ENCODE measurements at regions not wholly inside any gene's neighbourhood (a gene's known extent, or its start where the extent isn't known, plus 50 kb on each side); places are given as distances from the start of the nearest gene placed in this dataset.
"Not testable (repeated sequence)": the region's sequence is repeated elsewhere in the genome, so short reads cannot be mapped to it uniquely, and the experiment has no call there.

DNA sequence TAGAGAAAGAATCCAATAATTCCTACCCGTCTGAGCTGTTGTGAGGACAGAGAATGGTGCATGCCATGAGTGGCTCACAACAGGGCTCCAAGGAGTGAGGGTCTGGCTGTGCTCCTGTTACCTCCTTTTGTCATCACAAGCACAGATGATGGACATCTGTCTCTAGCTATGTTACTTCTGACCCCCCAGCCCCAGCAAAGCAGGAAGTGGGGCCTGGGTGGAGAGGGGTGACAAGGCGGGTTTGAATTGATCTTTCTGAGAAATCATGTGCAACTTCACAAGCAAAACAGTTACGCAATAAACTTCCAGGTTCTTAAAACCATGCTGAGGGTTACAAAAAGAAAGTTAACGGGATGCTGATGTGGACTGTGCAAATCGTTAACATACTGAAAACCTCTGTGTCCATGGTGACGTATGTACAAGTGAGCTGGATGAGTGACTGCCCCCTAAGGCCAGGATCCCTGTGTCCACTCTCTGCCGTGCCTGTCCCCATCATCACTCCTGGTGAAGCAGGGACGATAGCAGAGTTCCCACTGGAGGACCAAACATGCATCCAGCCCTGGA, 254.7 kb downstream of the BCL2L11 start:
- DNase-seq: peak; percentile 37
- H3K9ac ChIP-seq (ENCODE audit: low read depth, low read length); H4K20me1 ChIP-seq (ENCODE audit: insufficient read depth, low read length); H3K36me3 ChIP-seq (ENCODE audit: insufficient read depth, low read length); H3K4me3 ChIP-seq (ENCODE audit: low read depth in 1 of 2, low read length in 2 of 2); H3K9me3 ChIP-seq (ENCODE audit: insufficient read depth, low read length, severe bottlenecking); H3K4me2 ChIP-seq (ENCODE audit: insufficient read depth, low read length); H3K79me2 ChIP-seq (ENCODE audit: insufficient read depth, low read length); H3K27me3 ChIP-seq (ENCODE audit: insufficient read depth, low read length, poor library complexity); H3K27ac ChIP-seq (ENCODE audit: low read length); H3K4me1 ChIP-seq (ENCODE audit: insufficient read depth, low read length); H2AFZ ChIP-seq (ENCODE audit: low read depth, low read length): not testable (repeated sequence)
- peak; percentile 48; the same call in 2 of the 3 replicates for ATAC-seq (ENCODE audit: insufficient read depth, low read depth)

- ATAC-seq (ENCODE audit: insufficient read depth, low read depth); H4K20me1 ChIP-seq (ENCODE audit: insufficient read depth, low read length); H3K27ac ChIP-seq (ENCODE audit: low read length); H3K4me2 ChIP-seq (ENCODE audit: insufficient read depth, low read length); H3K79me2 ChIP-seq (ENCODE audit: insufficient read depth, low read length); H3K4me1 ChIP-seq (ENCODE audit: insufficient read depth, low read length); H3K27me3 ChIP-seq (ENCODE audit: insufficient read depth, low read length, poor library complexity); H3K9me3 ChIP-seq (ENCODE audit: insufficient read depth, low read length, severe bottlenecking); H3K4me3 ChIP-seq (ENCODE audit: low read depth in 1 of 2, low read length in 2 of 2); H2AFZ ChIP-seq (ENCODE audit: low read depth, low read length); H3K36me3 ChIP-seq (ENCODE audit: insufficient read depth, low read length); DNase-seq; H3K9ac ChIP-seq (ENCODE audit: low read depth, low read length): not testable (repeated sequence)
Measured at GRCh38 chr2:111376272-111376970, 255.7 kb downstream of the BCL2L11 start.

DNA sequence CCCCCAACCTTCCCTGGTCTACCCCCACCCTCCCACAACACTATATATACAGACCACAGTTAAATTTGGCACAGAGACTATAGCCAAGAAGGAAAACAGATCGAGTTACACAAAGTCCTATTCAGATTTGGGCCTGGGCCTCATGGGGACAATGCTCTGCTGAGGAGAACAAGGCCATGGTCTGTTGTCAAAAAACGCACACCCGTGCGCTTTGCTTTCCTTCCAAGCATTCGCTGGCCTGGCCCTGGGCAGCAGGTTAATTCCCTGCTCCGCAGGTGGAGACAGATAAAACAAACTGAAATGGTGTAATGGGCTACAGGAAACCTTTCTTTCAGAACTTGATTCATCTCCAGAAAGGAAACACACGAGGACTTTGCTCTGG, 256.2 kb downstream of the BCL2L11 start:
- H3K79me2 ChIP-seq (ENCODE audit: insufficient read depth, low read length); H3K27ac ChIP-seq (ENCODE audit: low read length); ATAC-seq (ENCODE audit: insufficient read depth, low read depth); H3K4me1 ChIP-seq (ENCODE audit: insufficient read depth, low read length); H3K27me3 ChIP-seq (ENCODE audit: insufficient read depth, low read length, poor library complexity); H3K4me3 ChIP-seq (ENCODE audit: low read depth in 1 of 2, low read length in 2 of 2); H3K9me3 ChIP-seq (ENCODE audit: insufficient read depth, low read length, severe bottlenecking); H3K9ac ChIP-seq (ENCODE audit: low read depth, low read length); DNase-seq; H3K36me3 ChIP-seq (ENCODE audit: insufficient read depth, low read length); H4K20me1 ChIP-seq (ENCODE audit: insufficient read depth, low read length); H3K4me2 ChIP-seq (ENCODE audit: insufficient read depth, low read length); H2AFZ ChIP-seq (ENCODE audit: low read depth, low read length): not testable (repeated sequence)

DNA sequence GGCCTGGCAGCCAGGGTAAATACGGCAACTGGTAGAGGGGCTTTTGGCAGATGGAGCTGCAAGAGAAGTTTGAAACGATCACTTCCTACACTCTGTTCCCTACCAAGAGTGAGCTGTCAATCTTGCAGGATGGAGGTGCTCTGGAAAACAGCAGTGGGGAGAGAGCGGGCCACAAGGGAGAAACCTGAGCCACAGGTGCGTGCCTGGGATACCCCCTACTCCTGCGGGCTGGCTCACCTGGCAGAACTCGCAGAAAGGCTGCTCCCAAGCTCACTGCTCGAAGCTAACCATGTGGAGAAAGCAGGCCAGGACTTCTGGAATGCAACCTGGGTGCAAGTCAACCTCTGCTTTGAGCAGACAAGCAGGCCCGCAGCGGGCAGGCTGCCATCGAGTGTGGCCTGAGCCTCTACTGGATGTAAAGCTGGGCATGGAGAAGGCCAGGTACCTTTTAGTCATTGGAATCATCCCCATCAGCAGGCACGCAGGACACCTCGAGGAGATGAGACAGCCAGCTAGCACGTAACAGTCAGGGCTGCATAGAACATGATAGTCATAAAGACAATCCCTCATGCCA, 256.8 kb downstream of the BCL2L11 start:
- not testable (repeated sequence) for H3K27me3 ChIP-seq (ENCODE audit: insufficient read depth, low read length, poor library complexity); H3K4me3 ChIP-seq (ENCODE audit: low read depth in 1 of 2, low read length in 2 of 2); ATAC-seq (ENCODE audit: insufficient read depth, low read depth); H3K4me2 ChIP-seq (ENCODE audit: insufficient read depth, low read length); H3K36me3 ChIP-seq (ENCODE audit: insufficient read depth, low read length); H3K79me2 ChIP-seq (ENCODE audit: insufficient read depth, low read length); H3K4me1 ChIP-seq (ENCODE audit: insufficient read depth, low read length); DNase-seq; H3K9ac ChIP-seq (ENCODE audit: low read depth, low read length); H3K27ac ChIP-seq (ENCODE audit: low read length); H3K9me3 ChIP-seq (ENCODE audit: insufficient read depth, low read length, severe bottlenecking); H4K20me1 ChIP-seq (ENCODE audit: insufficient read depth, low read length); H2AFZ ChIP-seq (ENCODE audit: low read depth, low read length)

DNA sequence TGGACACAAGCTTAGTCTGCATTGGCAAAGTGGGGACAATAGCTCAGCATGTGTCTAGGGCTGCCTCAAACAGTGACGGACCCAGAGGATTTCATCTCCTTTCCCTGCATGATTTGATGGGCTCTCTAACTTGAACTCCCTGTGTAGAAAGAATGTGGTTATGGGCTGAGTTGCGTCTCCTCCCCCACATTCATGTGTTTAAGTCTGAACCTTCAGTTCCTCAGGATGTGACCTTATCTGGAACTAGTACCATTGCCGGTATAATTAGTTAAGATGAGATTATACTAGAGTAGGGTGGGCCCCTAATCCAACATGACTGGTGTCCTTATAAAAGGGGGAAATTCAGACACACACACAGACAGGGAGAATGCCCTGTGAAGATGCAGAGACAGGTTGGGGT, 257.6 kb downstream of the BCL2L11 start:
- not testable (repeated sequence) for H3K9me3 ChIP-seq (ENCODE audit: insufficient read depth, low read length, severe bottlenecking); DNase-seq; H3K4me1 ChIP-seq (ENCODE audit: insufficient read depth, low read length); H2AFZ ChIP-seq (ENCODE audit: low read depth, low read length); H3K4me3 ChIP-seq (ENCODE audit: low read depth in 1 of 2, low read length in 2 of 2); H3K9ac ChIP-seq (ENCODE audit: low read depth, low read length); H3K36me3 ChIP-seq (ENCODE audit: insufficient read depth, low read length); H4K20me1 ChIP-seq (ENCODE audit: insufficient read depth, low read length); ATAC-seq (ENCODE audit: insufficient read depth, low read depth); H3K4me2 ChIP-seq (ENCODE audit: insufficient read depth, low read length); H3K79me2 ChIP-seq (ENCODE audit: insufficient read depth, low read length); H3K27ac ChIP-seq (ENCODE audit: low read length); H3K27me3 ChIP-seq (ENCODE audit: insufficient read depth, low read length, poor library complexity)

DNA sequence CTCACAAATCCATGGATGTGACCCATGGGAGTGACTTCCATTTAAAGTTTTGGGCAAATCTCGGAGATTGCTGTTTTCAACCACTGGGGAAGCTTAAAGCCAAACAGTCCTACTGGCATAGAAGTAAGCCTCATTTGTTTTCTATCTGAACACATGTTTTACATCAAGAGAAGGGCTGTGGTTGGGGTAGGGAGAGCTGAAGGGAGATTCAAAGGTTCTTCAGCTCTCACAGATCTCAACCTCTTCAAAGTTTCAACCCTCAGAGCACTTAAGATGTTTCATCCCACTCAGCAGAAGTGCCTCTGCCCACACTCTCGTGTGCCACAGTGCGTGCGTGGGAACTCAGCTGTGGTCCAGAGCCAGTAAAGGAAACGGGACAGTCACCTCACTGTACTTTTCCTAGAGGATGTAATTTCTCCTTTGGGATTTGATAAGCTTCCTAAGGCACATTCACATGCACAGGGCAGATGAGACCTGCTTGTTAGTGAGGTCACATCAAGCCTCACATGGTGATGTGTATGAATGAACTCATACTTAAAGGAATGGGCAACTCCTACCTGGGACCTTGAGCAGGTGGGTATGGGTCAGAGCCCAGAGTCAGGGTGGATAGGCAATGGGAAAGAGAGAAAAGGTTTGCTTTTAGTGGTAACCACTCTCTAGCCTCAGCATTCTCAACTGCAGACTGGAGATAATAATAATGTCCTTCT, 260.2 kb downstream of the BCL2L11 start:
- peak; percentile 81 for ATAC-seq (ENCODE audit: insufficient read depth, low read depth)
- not testable (repeated sequence) for H3K27ac ChIP-seq (ENCODE audit: low read length); H3K4me1 ChIP-seq (ENCODE audit: insufficient read depth, low read length); H3K4me2 ChIP-seq (ENCODE audit: insufficient read depth, low read length); H3K4me3 ChIP-seq (ENCODE audit: low read depth in 1 of 2, low read length in 2 of 2); H4K20me1 ChIP-seq (ENCODE audit: insufficient read depth, low read length); H3K79me2 ChIP-seq (ENCODE audit: insufficient read depth, low read length); H3K36me3 ChIP-seq (ENCODE audit: insufficient read depth, low read length); H3K9ac ChIP-seq (ENCODE audit: low read depth, low read length); H3K9me3 ChIP-seq (ENCODE audit: insufficient read depth, low read length, severe bottlenecking); H2AFZ ChIP-seq (ENCODE audit: low read depth, low read length); H3K27me3 ChIP-seq (ENCODE audit: insufficient read depth, low read length, poor library complexity)
- peak; percentile 24 for DNase-seq

- not testable (repeated sequence) for H3K9me3 ChIP-seq (ENCODE audit: insufficient read depth, low read length, severe bottlenecking); H3K27me3 ChIP-seq (ENCODE audit: insufficient read depth, low read length, poor library complexity); H3K9ac ChIP-seq (ENCODE audit: low read depth, low read length); H3K4me1 ChIP-seq (ENCODE audit: insufficient read depth, low read length); H2AFZ ChIP-seq (ENCODE audit: low read depth, low read length); ATAC-seq (ENCODE audit: insufficient read depth, low read depth); H3K79me2 ChIP-seq (ENCODE audit: insufficient read depth, low read length); H3K4me3 ChIP-seq (ENCODE audit: low read depth in 1 of 2, low read length in 2 of 2); H3K27ac ChIP-seq (ENCODE audit: low read length); H4K20me1 ChIP-seq (ENCODE audit: insufficient read depth, low read length); H3K4me2 ChIP-seq (ENCODE audit: insufficient read depth, low read length); DNase-seq; H3K36me3 ChIP-seq (ENCODE audit: insufficient read depth, low read length)
Measured at GRCh38 chr2:111381530-111382306, 261.0 kb downstream of the BCL2L11 start.
